ENCODE measurements at regions not wholly inside any gene's neighbourhood (a gene's known extent, or its start where the extent isn't known, plus 50 kb on each side); places are given as distances from the start of the nearest gene placed in this dataset.

GRCh38 chr1:232109391-232109790, 482.8 kb downstream of the DISC1 start:
- Histone ChIP-seq H3K9me3 (ENCODE audit: low read depth, low read length, poor library complexity, severe bottlenecking) (no peaks in the 10 kb centered on the region), H3K27ac (ENCODE audit: low read depth, low read length, poor library complexity, severe bottlenecking) (no peak overlapping the region), H3K4me3 (ENCODE audit: low read depth, low read length, poor library complexity, severe bottlenecking) (no peak overlapping the region), H3K27me3 (replicated peaks; ENCODE audit: insufficient read depth, low read depth, low read length, poor library complexity) (peaks cover 2% of the 10 kb centered on the region), H3K36me3 (ENCODE audit: insufficient read depth, low read length, poor library complexity, severe bottlenecking) (no peaks in the 10 kb centered on the region), H3K4me1 (ENCODE audit: insufficient read depth, low read length, poor library complexity, severe bottlenecking) (no peaks in the 10 kb centered on the region)
- DNase-seq (ENCODE audit: low spot score) = no peak
- TF ChIP-seq EZH2 (IDR thresholded peaks at IDR 0.05; ENCODE audit: borderline replicate concordance, low read depth, low read length, poor library complexity, severe bottlenecking) = no peak
- no peak for TF ChIP-seq CTCF (conservative IDR thresholded peaks at IDR 0.05; ENCODE audit: low read depth, low read length)
- CTCF ChIA-PET = no interaction called here
- intact Hi-C loops (cut with micrococcal nuclease; ENCODE audit: unreplicated experiment) = no loop called here
- POLR2A ChIA-PET (ENCODE audit: low non-redundant PET) = no interaction called here
- BruUV-seq (replicated peaks) = no TSS peak

GRCh38 chr1:232108598-232108997, 482.0 kb downstream of the DISC1 start:
- ChIA-PET CTCF (no interaction called here), POLR2A (ENCODE audit: low non-redundant PET) (no interaction called here)
- TF ChIP-seq EZH2 (IDR thresholded peaks at IDR 0.05; ENCODE audit: borderline replicate concordance, low read depth, low read length, poor library complexity, severe bottlenecking) (no peak), CTCF (conservative IDR thresholded peaks at IDR 0.05; ENCODE audit: low read depth, low read length) (no peak)
- Histone ChIP-seq H3K36me3 (ENCODE audit: insufficient read depth, low read length, poor library complexity, severe bottlenecking) (no peaks in the 10 kb centered on the region), H3K4me3 (ENCODE audit: low read depth, low read length, poor library complexity, severe bottlenecking) (no peak overlapping the region), H3K27ac (ENCODE audit: low read depth, low read length, poor library complexity, severe bottlenecking) (no peak overlapping the region), H3K9me3 (ENCODE audit: low read depth, low read length, poor library complexity, severe bottlenecking) (no peaks in the 10 kb centered on the region), H3K4me1 (ENCODE audit: insufficient read depth, low read length, poor library complexity, severe bottlenecking) (no peaks in the 10 kb centered on the region), H3K27me3 (replicated peaks; ENCODE audit: insufficient read depth, low read depth, low read length, poor library complexity) (peaks cover 3% of the 10 kb centered on the region)
- intact Hi-C loops (cut with micrococcal nuclease; ENCODE audit: unreplicated experiment) = no loop called here
- DNase-seq (ENCODE audit: low spot score) = no peak
- BruUV-seq (replicated peaks) = no TSS peak

- CTCF ChIA-PET = no interaction called here
- no peaks in the 10 kb centered on the region for H3K9me3 ChIP-seq (ENCODE audit: low read depth, low read length, poor library complexity, severe bottlenecking)
- intact Hi-C loops (cut with micrococcal nuclease; ENCODE audit: unreplicated experiment) = no loop called here
- H3K4me3 ChIP-seq (ENCODE audit: low read depth, low read length, poor library complexity, severe bottlenecking) = no peak overlapping the region
- no peak overlapping the region for H3K27ac ChIP-seq (ENCODE audit: low read depth, low read length, poor library complexity, severe bottlenecking)
- H3K4me1 ChIP-seq (ENCODE audit: insufficient read depth, low read length, poor library complexity, severe bottlenecking) = no peaks in the 10 kb centered on the region
- no peak for DNase-seq (ENCODE audit: low spot score)
- no TSS peak for BruUV-seq (replicated peaks)
- POLR2A ChIA-PET (ENCODE audit: low non-redundant PET) = no interaction called here
- H3K27me3 ChIP-seq (replicated peaks; ENCODE audit: insufficient read depth, low read depth, low read length, poor library complexity) = peaks cover 3% of the 10 kb centered on the region
- no peak for TF ChIP-seq EZH2 (IDR thresholded peaks at IDR 0.05; ENCODE audit: borderline replicate concordance, low read depth, low read length, poor library complexity, severe bottlenecking)
- no peak for TF ChIP-seq CTCF (conservative IDR thresholded peaks at IDR 0.05; ENCODE audit: low read depth, low read length)
- H3K36me3 ChIP-seq (ENCODE audit: insufficient read depth, low read length, poor library complexity, severe bottlenecking) = no peaks in the 10 kb centered on the region
Measured at GRCh38 chr1:232106415-232106814, 479.8 kb downstream of the DISC1 start.
